Tibial artery (tissue), 4 donors: ENCODE measurements at regions not wholly inside any gene's neighbourhood (a gene's known extent, or its start where the extent isn't known, plus 50 kb on each side); places are given as distances from the start of the nearest gene placed in this dataset.
A peak's percentile ranks its signal among the peaks of the same experiment; 100 is the strongest.

Source experiments
- DNase-seq, 2 donors: peaks; one replicate each; pipeline ENCODE4 v3.0.0-alpha.2; 2019
- H3K27ac ChIP-seq, 2 donors: fragments of 200-600 bp; sonication (generic) in 1 of 2; 1 replicate in 1 of 2; 2 replicates in 1 of 2; pipeline ENCODE4 v1.5.1; 2018 to 2019; ENCODE audit warnings: mild to moderate bottlenecking in 1 of 2
- H3K27me3 ChIP-seq, 2 donors: fragments of 200-600 bp; sonication (generic) in 1 of 2; one replicate each; pipeline versions ENCODE4 v1.5.1 to v1.6.0; 2016 to 2019
- H3K36me3 ChIP-seq, 3 donors: fragments of 200-600 bp; sonication (generic) in 2 of 3; one replicate each; pipeline ENCODE4 v1.5.1; 2016 to 2019; ENCODE audit warnings: mild to moderate bottlenecking in 2 of 3
- H3K4me1 ChIP-seq, 4 donors: fragments of 200-600 bp; sonication (generic) in 2 of 4; 1 replicate in 3 of 4; 2 replicates in 1 of 4; pipeline ENCODE4 v1.5.1; 2016 to 2019
- H3K4me3 ChIP-seq, 2 donors: fragments of 200-600 bp; sonication (generic) in 1 of 2; 1 replicate in 1 of 2; 2 replicates in 1 of 2; pipeline ENCODE4 v1.5.1; 2018 to 2019; ENCODE audit warnings: mild to moderate bottlenecking in 2 of 2
- H3K9me3 ChIP-seq, 3 donors: fragments of 200-600 bp; sonication (generic) in 1 of 3; one replicate each; pipeline ENCODE4 v1.5.1; 2016 to 2019
- intact Hi-C: fragments of 100-400 bp; cut with DNase I; formaldehyde crosslinking; loops from one replicate; pipeline ENCODE4 v1.15.0; 2023; ENCODE audit warnings: low total_unique reads
- TF ChIP-seq, protein P1 (sequence below), 2 experiments: fragments of 200-600 bp in 1 of 2; fragments of 450-650 bp in 1 of 2; IDR thresholded peaks; one replicate each; pipeline ENCODE4 v1.5.1; 2017 to 2019; ENCODE audit warnings: antibody characterized with exemption in 2 of 2, mild to moderate bottlenecking in 1 of 2, moderate library complexity in 1 of 2

- no peaks in the 10 kb centered on the region for H3K36me3 ChIP-seq
- no peak overlapping the region for H3K4me3 ChIP-seq
- no peaks in the 10 kb centered on the region for H3K4me1 ChIP-seq
- H3K9me3 ChIP-seq, result no peaks in the 10 kb centered on the region
- no peaks in the 10 kb centered on the region for H3K27me3 ChIP-seq
- DNase-seq, result no peak
- intact Hi-C loops, result no loop called here
- TF ChIP-seq, protein P1, sequence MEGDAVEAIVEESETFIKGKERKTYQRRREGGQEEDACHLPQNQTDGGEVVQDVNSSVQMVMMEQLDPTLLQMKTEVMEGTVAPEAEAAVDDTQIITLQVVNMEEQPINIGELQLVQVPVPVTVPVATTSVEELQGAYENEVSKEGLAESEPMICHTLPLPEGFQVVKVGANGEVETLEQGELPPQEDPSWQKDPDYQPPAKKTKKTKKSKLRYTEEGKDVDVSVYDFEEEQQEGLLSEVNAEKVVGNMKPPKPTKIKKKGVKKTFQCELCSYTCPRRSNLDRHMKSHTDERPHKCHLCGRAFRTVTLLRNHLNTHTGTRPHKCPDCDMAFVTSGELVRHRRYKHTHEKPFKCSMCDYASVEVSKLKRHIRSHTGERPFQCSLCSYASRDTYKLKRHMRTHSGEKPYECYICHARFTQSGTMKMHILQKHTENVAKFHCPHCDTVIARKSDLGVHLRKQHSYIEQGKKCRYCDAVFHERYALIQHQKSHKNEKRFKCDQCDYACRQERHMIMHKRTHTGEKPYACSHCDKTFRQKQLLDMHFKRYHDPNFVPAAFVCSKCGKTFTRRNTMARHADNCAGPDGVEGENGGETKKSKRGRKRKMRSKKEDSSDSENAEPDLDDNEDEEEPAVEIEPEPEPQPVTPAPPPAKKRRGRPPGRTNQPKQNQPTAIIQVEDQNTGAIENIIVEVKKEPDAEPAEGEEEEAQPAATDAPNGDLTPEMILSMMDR (IDR thresholded peaks at IDR 0.05), result no peak
- no peak overlapping the region for H3K27ac ChIP-seq
Measured at GRCh38 chrX:23525531-23525930, 141.8 kb upstream of the PRDX4 start.

DNA sequence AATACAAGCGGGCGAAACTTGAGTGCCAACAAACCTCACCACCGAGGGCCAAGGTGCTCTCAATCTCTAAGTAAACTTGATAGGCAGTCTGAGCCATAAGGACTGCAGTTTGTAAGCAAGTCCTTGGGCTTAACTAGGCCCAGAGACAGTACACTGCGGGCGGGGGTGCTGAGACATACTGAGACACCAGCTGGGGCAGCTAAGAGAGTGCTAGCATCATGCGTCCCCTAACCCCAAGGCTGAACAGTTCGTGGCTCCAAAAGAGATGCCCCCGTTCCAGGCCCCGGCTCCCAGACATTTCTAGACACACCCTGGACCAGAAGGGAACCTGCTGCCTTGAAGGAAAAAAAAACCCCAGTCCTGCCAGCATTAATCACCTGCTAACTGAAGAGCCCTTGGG lies 126.8 kb upstream of the PRDX4 start:
- H3K9me3 ChIP-seq, result no peaks in the 10 kb centered on the region
- H3K27me3 ChIP-seq, result no peaks in the 10 kb centered on the region
- no peak overlapping the region for H3K4me3 ChIP-seq
- intact Hi-C loops, result no loop called here
- H3K27ac ChIP-seq, result no peak overlapping the region
- DNase-seq, result no peak
- TF ChIP-seq, protein P1 (IDR thresholded peaks at IDR 0.05), result no peak
- H3K36me3 ChIP-seq, result no peaks in the 10 kb centered on the region
- peaks cover 0 to 4% (median 0%) of the 10 kb centered on the region in 4 donors for H3K4me1 ChIP-seq

- TF ChIP-seq, protein P1 (IDR thresholded peaks at IDR 0.05), result no peak
- intact Hi-C loops, result no loop called here
Measured at GRCh38 chrX:23548164-23548563, 119.1 kb upstream of the PRDX4 start.

GRCh38 chrX:23552303-23552702 lies 115.0 kb upstream of the PRDX4 start:
- Histone ChIP-seq H3K9me3 (peaks cover 0 to 4% (median 0%) of the 10 kb centered on the region in 3 donors), H3K27ac (no peak overlapping the region), H3K4me3 (no peak overlapping the region), H3K36me3 (no peaks in the 10 kb centered on the region), H3K27me3 (no peaks in the 10 kb centered on the region), H3K4me1 (peaks cover 0 to 8% (median 0%) of the 10 kb centered on the region in 4 donors)
- intact Hi-C loops, result no loop called here
- TF ChIP-seq, protein P1 (IDR thresholded peaks at IDR 0.05), result no peak
- no peak for DNase-seq

More at GRCh38 chrX:23548164-23548563, 119.1 kb upstream of the PRDX4 start:
- Histone ChIP-seq H3K9me3 (no peaks in the 10 kb centered on the region), H3K27me3 (no peaks in the 10 kb centered on the region), H3K4me1 (peaks cover 0 to 1% (median 0%) of the 10 kb centered on the region in 4 donors), H3K27ac (no peak overlapping the region), H3K36me3 (no peaks in the 10 kb centered on the region), H3K4me3 (no peak overlapping the region)
- DNase-seq, result no peak

DNA sequence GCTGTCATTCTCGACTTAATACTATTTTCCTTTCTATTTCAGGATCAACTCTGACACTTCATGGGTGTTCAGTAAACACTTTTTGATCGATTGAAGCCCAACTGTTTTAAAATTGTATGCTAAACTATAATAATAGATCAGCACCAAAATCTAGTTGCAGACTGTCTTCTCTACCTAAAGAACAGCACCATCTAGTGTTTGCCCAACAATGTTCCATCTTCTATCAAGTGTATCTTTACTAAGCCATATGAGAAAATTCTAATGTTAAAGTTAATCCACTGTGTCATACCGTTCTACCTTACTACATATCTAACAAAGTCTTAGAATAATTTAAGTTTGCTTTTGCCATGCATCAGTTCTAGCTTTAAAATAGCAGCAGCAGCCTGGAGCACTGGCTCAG lies 113.0 kb upstream of the PRDX4 start:
- Histone ChIP-seq H3K4me3 (no peak overlapping the region), H3K9me3 (peaks cover 0 to 14% (median 0%) of the 10 kb centered on the region in 3 donors), H3K36me3 (no peaks in the 10 kb centered on the region), H3K27me3 (no peaks in the 10 kb centered on the region), H3K4me1 (peaks cover 0 to 8% (median 0%) of the 10 kb centered on the region in 4 donors), H3K27ac (no peak overlapping the region)
- intact Hi-C loops, result no loop called here
- TF ChIP-seq, protein P1 (IDR thresholded peaks at IDR 0.05), result peak; percentile 48 to 54
- no peak for DNase-seq

- intact Hi-C loops, result no loop called here
- TF ChIP-seq, protein P1 (IDR thresholded peaks at IDR 0.05), result no peak
- Histone ChIP-seq H3K9me3 (peaks cover 0 to 24% (median 3%) of the 10 kb centered on the region in 3 donors), H3K27ac (no peak overlapping the region), H3K27me3 (no peaks in the 10 kb centered on the region), H3K36me3 (no peaks in the 10 kb centered on the region), H3K4me3 (no peak overlapping the region), H3K4me1 (peaks cover 0 to 8% (median 0%) of the 10 kb centered on the region in 4 donors)
- no peak for DNase-seq
Measured at GRCh38 chrX:23557070-23557469, 110.2 kb upstream of the PRDX4 start.
